ENCODE measurements at regions not wholly inside any gene's neighbourhood (a gene's known extent, or its start where the extent isn't known, plus 50 kb on each side); places are given as distances from the start of the nearest gene placed in this dataset.

- no peak for DNase-seq
- Histone ChIP-seq H3K27me3 (peaks cover 15% of the 10 kb centered on the region), H3K36me3 (no peaks in the 10 kb centered on the region), H3K9me3 (no peaks in the 10 kb centered on the region), H3K27ac (no peak overlapping the region), H3K4me1 (no peaks in the 10 kb centered on the region), H3K4me3 (no peak overlapping the region)
- WGBS, 2 donors (ENCODE audit: low coverage in 1 of 2): 88% methylated on average over 13 of the region's 15 CpGs; no CpG with 5 or more reads in 1 of the 2 donors
- intact Hi-C loops (cut with DNase I; ENCODE audit: low total_unique reads): no loop called here
- TF ChIP-seq POLR2A (IDR thresholded peaks at IDR 0.05) (no peak), POLR2AphosphoS5 (IDR thresholded peaks at IDR 0.05) (no peak), CTCF (IDR thresholded peaks at IDR 0.05) (no peak), EP300 (IDR thresholded peaks at IDR 0.05; ENCODE audit: low read depth) (no peak)
- in situ Hi-C loops (cut with MboI; ENCODE audit: low pct_ligation_motif_present in 1 of 4, low pct_unique_long_range_greater_than_20kb in 1 of 4, low sequenced_read_pairs in 3 of 4): no loop called here
These were observed 208.5 kb upstream of the C14orf180 start for GRCh38 chr14:104371031-104371430.

GRCh38 chr14:104371917-104372316 lies 207.6 kb upstream of the C14orf180 start:
- whole genome bisulfite sequencing, 2 donors (ENCODE audit: low coverage in 1 of 2): 88 to 100% methylated on average over 4 to 6 of the region's 6 CpGs
- no peaks in the 10 kb centered on the region for H3K4me1 ChIP-seq
- H3K27me3 ChIP-seq: peaks cover 15% of the 10 kb centered on the region
- in situ Hi-C loops (cut with MboI; ENCODE audit: low pct_ligation_motif_present in 1 of 4, low pct_unique_long_range_greater_than_20kb in 1 of 4, low sequenced_read_pairs in 3 of 4): no loop called here
- DNase-seq: no peak
- TF ChIP-seq CTCF (IDR thresholded peaks at IDR 0.05): no peak
- H3K4me3 ChIP-seq: no peak overlapping the region
- intact Hi-C loops (cut with DNase I; ENCODE audit: low total_unique reads): no loop called here
- no peaks in the 10 kb centered on the region for H3K9me3 ChIP-seq
- no peak overlapping the region for H3K27ac ChIP-seq
- no peaks in the 10 kb centered on the region for H3K36me3 ChIP-seq

- no peak overlapping the region for H3K4me3 ChIP-seq
- H3K4me1 ChIP-seq: no peaks in the 10 kb centered on the region
- no peaks in the 10 kb centered on the region for H3K36me3 ChIP-seq
- no peak for DNase-seq
- in situ Hi-C loops (cut with MboI; ENCODE audit: low pct_ligation_motif_present in 1 of 4, low pct_unique_long_range_greater_than_20kb in 1 of 4, low sequenced_read_pairs in 3 of 4) (no loop called here), intact Hi-C loops (cut with DNase I; ENCODE audit: low total_unique reads) (no loop called here)
- WGBS, 2 donors (ENCODE audit: low coverage in 1 of 2): 56% methylated on average over 16 of the region's 16 CpGs; no CpG with 5 or more reads in 1 of the 2 donors
- no peaks in the 10 kb centered on the region for H3K9me3 ChIP-seq
- no peak overlapping the region for H3K27ac ChIP-seq
- TF ChIP-seq POLR2AphosphoS5 (IDR thresholded peaks at IDR 0.05) (no peak), POLR2A (IDR thresholded peaks at IDR 0.05) (no peak), CTCF (IDR thresholded peaks at IDR 0.05) (no peak), EP300 (IDR thresholded peaks at IDR 0.05; ENCODE audit: low read depth) (no peak)
- peaks cover 15% of the 10 kb centered on the region for H3K27me3 ChIP-seq
These were observed 207.0 kb upstream of the C14orf180 start for GRCh38 chr14:104372390-104373054.

DNA sequence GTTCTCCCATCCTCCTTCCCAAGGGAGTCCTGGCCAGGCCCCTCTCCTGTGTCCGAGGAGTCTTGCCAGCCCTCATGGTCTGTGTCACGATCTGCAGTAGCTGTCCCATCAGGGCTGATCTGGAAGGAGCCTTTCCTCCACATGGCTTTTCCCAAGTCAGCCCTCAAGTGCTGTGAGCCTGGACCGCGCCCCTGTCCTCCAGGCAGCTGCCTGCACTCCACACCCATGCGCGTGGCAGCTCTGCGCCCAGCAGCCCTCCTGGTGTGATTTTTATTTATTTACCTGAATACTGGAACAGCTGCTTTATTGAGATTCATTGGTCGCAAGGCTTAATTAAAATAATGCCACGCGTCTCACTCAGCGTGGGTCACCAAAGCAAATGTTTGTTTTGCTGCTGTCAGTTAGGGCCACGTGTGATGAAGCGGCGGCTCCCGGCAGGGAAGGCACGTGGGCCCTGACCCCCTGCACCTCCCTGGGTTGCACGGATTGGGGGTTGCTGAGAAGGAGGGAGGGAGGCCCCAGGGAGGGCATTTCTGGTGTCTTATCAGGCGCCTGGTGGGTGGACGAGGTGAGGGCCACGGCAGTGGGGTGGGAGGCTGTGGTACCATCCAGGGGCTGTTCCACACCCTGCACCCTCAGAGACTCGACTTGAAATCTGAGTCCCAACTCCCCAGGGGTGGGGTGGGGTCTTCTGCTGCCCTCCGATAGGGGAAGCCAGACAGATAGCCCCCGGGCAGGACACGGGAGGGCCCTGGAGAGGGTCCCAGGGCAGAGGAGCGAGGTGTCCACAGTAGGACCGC lies 206.3 kb upstream of the C14orf180 start:
- no peaks in the 10 kb centered on the region for H3K36me3 ChIP-seq
- intact Hi-C loops (cut with DNase I; ENCODE audit: low total_unique reads) (no loop called here), in situ Hi-C loops (cut with MboI; ENCODE audit: low pct_ligation_motif_present in 1 of 4, low pct_unique_long_range_greater_than_20kb in 1 of 4, low sequenced_read_pairs in 3 of 4) (no loop called here)
- 60% methylated on average over 6 to 24 of the region's 26 CpGs for WGBS, 2 donors (ENCODE audit: low coverage in 1 of 2)
- H3K9me3 ChIP-seq: no peaks in the 10 kb centered on the region
- no peak for DNase-seq
- no peaks in the 10 kb centered on the region for H3K4me1 ChIP-seq
- no peak overlapping the region for H3K4me3 ChIP-seq
- peaks cover 15% of the 10 kb centered on the region for H3K27me3 ChIP-seq
- TF ChIP-seq EP300 (IDR thresholded peaks at IDR 0.05; ENCODE audit: low read depth) (no peak), CTCF (IDR thresholded peaks at IDR 0.05) (no peak), POLR2AphosphoS5 (IDR thresholded peaks at IDR 0.05) (no peak), POLR2A (IDR thresholded peaks at IDR 0.05) (no peak)
- H3K27ac ChIP-seq: no peak overlapping the region
